CD4-positive, CD25-positive, alpha-beta regulatory T cell (primary cell): ENCODE measurements at regions not wholly inside any gene's neighbourhood (a gene's known extent, or its start where the extent isn't known, plus 50 kb on each side); places are given as distances from the start of the nearest gene placed in this dataset.

Source experiments
- ATAC-seq, 2 donors: fragments of 150-1000 bp; cut with Tn5 transposase; one replicate each; pipeline ENCODE4 v1.10.0; 2021; ENCODE audit warnings: low read depth in 2 of 2, moderate number of reproducible peaks in 2 of 2, moderate library complexity in 1 of 2
- DNase-seq, 3 donors: peaks; one replicate each; pipeline versions ENCODE4 v3.0.0 to v3.0.0-alpha.2; 2012 to 2022; ENCODE audit warnings: mixed read lengths in 1 of 3
- H3K27ac ChIP-seq: one replicate; pipeline ENCODE4 v1.7.0; 2013; ENCODE audit warnings: mild to moderate bottlenecking, low read length; ENCODE audit not compliant: insufficient read depth, poor library complexity, severe bottlenecking
- H3K27me3 ChIP-seq: one replicate; pipeline ENCODE4 v1.7.0; 2013; ENCODE audit warnings: low read length; ENCODE audit not compliant: control insufficient read depth, insufficient read depth
- H3K36me3 ChIP-seq: one replicate; pipeline ENCODE4 v1.7.0; 2013; ENCODE audit warnings: mild to moderate bottlenecking, low read length, moderate library complexity; ENCODE audit not compliant: control insufficient read depth, insufficient read depth
- H3K4me1 ChIP-seq: 2 replicates; pipeline ENCODE4 v1.7.0; 2013; ENCODE audit warnings: mild to moderate bottlenecking, low read length; ENCODE audit not compliant: insufficient read depth, control insufficient read depth, poor library complexity, severe bottlenecking
- H3K4me3 ChIP-seq: one replicate; pipeline ENCODE4 v1.7.0; 2013; ENCODE audit warnings: low read depth, mild to moderate bottlenecking, low read length, moderate library complexity
- H3K9me3 ChIP-seq, 2 experiments: 1 replicate in 1 of 2; 2 replicates in 1 of 2; pipeline ENCODE4 v1.7.0; 2013; ENCODE audit warnings: low read length in 2 of 2, mild to moderate bottlenecking in 1 of 2, moderate library complexity in 1 of 2; ENCODE audit not compliant: control insufficient read depth in 2 of 2
- H3K27ac Mint-ChIP-seq, 3 donors: one replicate each; pipeline ENCODE4 v1.8.0; 2020 to 2022; ENCODE audit warnings: mild to moderate bottlenecking in 3 of 3, mixed read lengths in 3 of 3, moderate library complexity in 2 of 3
- H3K27me3 Mint-ChIP-seq: one replicate; pipeline ENCODE4 v1.8.0; 2022; ENCODE audit warnings: mild to moderate bottlenecking, mixed read lengths
- H3K36me3 Mint-ChIP-seq: one replicate; pipeline ENCODE4 v1.8.0; 2020; ENCODE audit warnings: mixed read lengths
- H3K4me1 Mint-ChIP-seq, 4 donors: one replicate each; pipeline ENCODE4 v1.8.0; 2020 to 2022; ENCODE audit warnings: mixed read lengths in 4 of 4, mild to moderate bottlenecking in 1 of 4
- H3K4me3 Mint-ChIP-seq, 4 donors: one replicate each; pipeline ENCODE4 v1.8.0; 2020 to 2022; ENCODE audit warnings: mild to moderate bottlenecking in 4 of 4, mixed read lengths in 4 of 4, moderate library complexity in 3 of 4
- H3K9me3 Mint-ChIP-seq, 7 donors: one replicate each; pipeline ENCODE4 v1.8.0; 2020 to 2022; ENCODE audit warnings: mixed read lengths in 7 of 7, mild to moderate bottlenecking in 3 of 7, moderate library complexity in 2 of 7

DNA sequence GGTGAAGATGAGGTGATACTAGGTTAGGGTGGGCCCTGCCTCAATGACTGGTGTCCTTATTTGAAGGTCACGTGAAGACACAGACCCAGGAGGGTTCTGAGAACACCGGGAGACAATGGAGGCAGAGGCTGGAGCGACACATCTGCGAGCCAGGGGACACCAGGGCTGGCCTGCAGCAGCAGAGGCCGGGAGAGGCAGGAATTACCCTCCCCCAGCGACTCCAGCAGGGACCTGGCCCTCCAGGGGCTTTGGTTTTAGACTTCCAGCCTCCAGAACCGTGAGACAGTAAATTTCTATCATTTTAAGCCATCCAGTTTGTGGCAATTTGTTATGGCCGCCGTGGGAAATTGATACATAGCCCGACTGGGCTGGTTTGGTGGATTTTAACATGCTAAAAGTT is 152.2 kb downstream of the DNAJB6 start:
- Mint-ChIP-seq H3K27ac (no peak overlapping the region), H3K36me3 (no peaks in the 10 kb centered on the region), H3K4me3 (no peak overlapping the region), H3K9me3 (peaks cover 0 to 5% (median 2%) of the 10 kb centered on the region in 7 donors), H3K4me1 (peaks cover 15 to 58% (median 32%) of the 10 kb centered on the region in 4 donors), H3K27me3 (peaks cover 5% of the 10 kb centered on the region)
- H3K9me3 ChIP-seq: peaks cover 3 to 4% of the 10 kb centered on the region in 2 experiments
- peaks cover 20% of the 10 kb centered on the region for H3K4me1 ChIP-seq
- no peak overlapping the region for H3K4me3 ChIP-seq
- DNase-seq: no peak
- no peak for ATAC-seq
- no peaks in the 10 kb centered on the region for H3K36me3 ChIP-seq
- no peak overlapping the region for H3K27ac ChIP-seq
- no peaks in the 10 kb centered on the region for H3K27me3 ChIP-seq
